ENCODE measurements at regions not wholly inside any gene's neighbourhood (a gene's known extent, or its start where the extent isn't known, plus 50 kb on each side); places are given as distances from the start of the nearest gene placed in this dataset.

DNA sequence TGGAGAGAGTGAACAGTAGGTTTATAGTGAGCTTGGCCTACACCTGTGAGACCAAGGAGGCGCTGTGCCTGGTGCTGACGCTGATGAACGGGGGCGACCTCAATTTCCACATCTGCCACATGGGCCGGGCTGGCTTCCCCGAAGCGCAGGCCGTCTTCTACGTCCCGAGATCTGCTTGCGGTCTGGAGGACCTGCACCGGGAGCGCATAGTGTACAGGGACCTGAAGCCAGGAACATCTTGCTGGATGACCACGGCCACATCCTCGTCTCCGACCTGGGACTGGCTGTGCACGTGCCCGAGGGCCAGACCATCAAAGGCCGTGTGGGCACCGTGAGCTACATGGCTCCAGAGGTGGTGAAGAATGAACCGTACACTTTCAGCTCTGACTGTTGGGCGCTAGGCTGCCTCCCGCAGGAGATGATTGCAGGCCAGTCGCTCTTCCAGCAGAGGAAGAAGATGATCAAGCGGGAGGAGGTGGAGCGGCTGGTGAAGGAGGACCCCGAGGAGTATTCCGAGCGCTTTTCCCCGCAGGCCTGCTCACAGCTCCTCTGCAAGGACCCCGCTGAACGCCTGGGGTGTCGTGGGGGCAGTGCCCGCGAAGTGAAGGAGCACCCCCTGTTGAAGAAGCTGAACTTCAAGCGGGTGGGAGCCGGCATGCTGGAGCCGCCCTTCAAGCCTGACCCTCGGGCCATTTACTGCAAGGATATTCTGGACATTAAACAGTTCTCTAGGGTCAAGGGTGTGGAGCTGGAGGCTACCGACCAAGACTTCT lies 139.0 kb downstream of the ZDHHC20 start:
- no peak for DNase-seq

DNA sequence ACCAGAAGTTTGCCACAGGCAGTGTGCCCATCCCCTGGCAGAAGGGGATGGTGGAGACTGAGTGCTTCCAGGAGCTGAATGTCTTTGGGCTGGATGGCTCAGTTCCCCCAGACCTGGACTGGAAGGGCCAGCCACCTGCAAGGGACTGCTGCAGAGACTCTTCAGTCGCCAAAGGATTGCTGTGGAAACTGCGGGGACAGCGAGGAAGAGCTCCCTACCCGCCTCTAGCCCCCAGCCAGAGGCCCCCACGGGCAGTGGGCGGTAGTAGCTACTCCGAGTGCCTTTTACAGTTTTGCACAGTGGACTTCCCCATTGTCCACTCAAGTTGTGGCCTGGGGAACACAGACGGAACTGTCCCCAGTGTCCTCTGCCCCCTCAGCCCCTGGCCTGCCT lies 138.5 kb downstream of the ZDHHC20 start:
- DNase-seq, result no peak

DNA sequence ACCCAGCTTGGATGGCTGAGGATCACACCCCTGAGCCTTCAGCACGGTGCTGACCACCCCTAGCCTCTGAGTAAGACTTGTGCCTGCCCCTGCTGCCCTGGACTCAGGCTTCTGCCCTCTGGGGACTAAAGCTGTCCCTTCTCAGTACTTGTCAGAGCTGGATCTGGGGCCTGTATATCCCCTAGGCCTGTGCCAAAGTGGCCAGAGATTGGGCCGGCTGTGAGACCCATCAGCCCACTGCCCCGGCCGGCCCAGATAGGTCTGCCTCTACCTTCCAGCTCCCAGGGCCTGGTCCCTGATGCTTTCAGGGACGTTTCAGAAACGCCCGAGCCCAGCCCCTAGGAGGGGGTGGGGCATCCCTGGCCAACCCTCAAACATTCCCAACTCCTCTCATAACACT lies 137.8 kb downstream of the ZDHHC20 start:
- DNase-seq, result no peak

DNA sequence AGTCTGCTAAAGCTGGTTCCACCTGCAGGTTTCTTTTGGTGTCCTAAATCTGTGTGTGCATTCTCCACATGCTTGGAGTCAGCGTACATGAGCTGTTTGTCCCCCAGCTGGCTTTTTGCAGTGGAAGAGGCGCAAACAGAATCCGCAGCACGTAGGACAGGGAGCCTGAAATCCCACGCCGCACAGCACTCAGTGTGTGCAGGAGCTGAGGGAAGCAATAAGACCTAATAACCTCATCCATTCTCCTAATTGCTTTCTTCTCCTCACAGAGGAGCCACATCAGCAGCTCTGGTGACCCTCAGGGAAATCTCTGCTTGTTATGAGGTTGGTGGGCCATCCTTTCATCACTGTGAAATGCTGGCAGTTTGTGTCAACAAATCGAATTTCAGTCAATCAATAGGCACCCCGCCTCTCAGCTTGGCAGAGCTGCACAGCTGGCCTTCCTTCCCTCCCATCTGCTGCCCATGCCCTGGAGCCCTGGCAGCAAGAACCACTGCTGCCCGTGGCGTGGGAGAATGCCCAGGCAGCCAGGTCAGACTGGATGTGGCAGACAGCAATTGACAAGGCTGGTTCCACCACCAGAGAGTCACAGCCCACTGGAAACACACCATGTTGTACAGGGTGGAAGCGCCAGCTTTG lies 136.7 kb downstream of the ZDHHC20 start:
- DNase-seq, result no peak
